TTC549 (cell line): ENCODE measurements at regions not wholly inside any gene's neighbourhood (a gene's known extent, or its start where the extent isn't known, plus 50 kb on each side); places are given as distances from the start of the nearest gene placed in this dataset.
"Not testable (repeated sequence)": the region's sequence is repeated elsewhere in the genome, so short reads cannot be mapped to it uniquely, and the experiment has no call there.

Experiments
- FAIRE-seq: peaks from 2 replicates; lab custom pipeline; 2012; peaks lifted over from hg19 to GRCh38; lab: Jason Lieb, UNC

- no peak for FAIRE-seq
Observed at GRCh38 chr12:102728506-102729242, 188.4 kb downstream of the PAH start.

GRCh38 chr12:102726686-102727085 is 190.4 kb downstream of the PAH start:
- no peak for FAIRE-seq

- FAIRE-seq: no peak
Observed at GRCh38 chr12:102722147-102722546, 194.9 kb downstream of the PAH start.

GRCh38 chr12:102708108-102708507 is 208.9 kb downstream of the PAH start:
- no peak for FAIRE-seq

GRCh38 chr12:102702447-102703114 is 214.5 kb downstream of the PAH start:
- FAIRE-seq: peak; percentile 19

- FAIRE-seq: no peak
Observed at GRCh38 chr12:102696045-102696444, 215.7 kb upstream of the IGF1 start.

- no peak for FAIRE-seq
Observed at GRCh38 chr12:102694903-102695302, 214.5 kb upstream of the IGF1 start.

GRCh38 chr12:102691773-102692555 is 211.6 kb upstream of the IGF1 start:
- no peak for FAIRE-seq

- no peak for FAIRE-seq
Observed at GRCh38 chr12:102690253-102690652, 209.9 kb upstream of the IGF1 start.

- FAIRE-seq: no peak
Observed at GRCh38 chr12:102689701-102690100, 209.3 kb upstream of the IGF1 start.

GRCh38 chr12:102687523-102687922 is 207.2 kb upstream of the IGF1 start:
- no peak for FAIRE-seq

- FAIRE-seq: no peak
Observed at GRCh38 chr12:102685841-102686240, 205.5 kb upstream of the IGF1 start.

- FAIRE-seq: no peak
Observed at GRCh38 chr12:102685172-102685571, 204.8 kb upstream of the IGF1 start.

- no peak for FAIRE-seq
Observed at GRCh38 chr12:102682366-102683289, 202.3 kb upstream of the IGF1 start.

GRCh38 chr12:102681747-102682146 is 201.4 kb upstream of the IGF1 start:
- no peak for FAIRE-seq

- no peak for FAIRE-seq
Observed at GRCh38 chr12:102681309-102681708, 200.9 kb upstream of the IGF1 start.

GRCh38 chr12:102680304-102680703 is 199.9 kb upstream of the IGF1 start:
- FAIRE-seq: no peak

- FAIRE-seq: no peak
Observed at GRCh38 chr12:102676812-102677211, 196.4 kb upstream of the IGF1 start.

GRCh38 chr12:102675672-102676071 is 195.3 kb upstream of the IGF1 start:
- no peak for FAIRE-seq

GRCh38 chr12:102673606-102674005 is 193.2 kb upstream of the IGF1 start:
- no peak for FAIRE-seq

GRCh38 chr12:102672212-102672611 is 191.8 kb upstream of the IGF1 start:
- FAIRE-seq: not testable (repeated sequence)

GRCh38 chr12:102669056-102669455 is 188.7 kb upstream of the IGF1 start:
- FAIRE-seq: no peak
